Hepatocyte (in vitro differentiated cells): ENCODE measurements at regions not wholly inside any gene's neighbourhood (a gene's known extent, or its start where the extent isn't known, plus 50 kb on each side); places are given as distances from the start of the nearest gene placed in this dataset.
"Not testable (repeated sequence)": the region's sequence is repeated elsewhere in the genome, so short reads cannot be mapped to it uniquely, and the experiment has no call there.

Experiments
- EZH2 ChIP-seq: fragments of 200-600 bp; sonication (generic); IDR thresholded peaks from 2 replicates; pipeline ENCODE4 v1.6.1; 2016; ENCODE audit warnings: antibody characterized with exemption, mild to moderate bottlenecking, borderline replicate concordance
- EZH2phosphoT487 ChIP-seq: fragments of 200-600 bp; sonication (generic); IDR thresholded peaks from one replicate; pipeline ENCODE4 v1.6.1; 2018; ENCODE audit warnings: antibody characterized with exemption, mild to moderate bottlenecking, low read depth, moderate library complexity; ENCODE audit not compliant: unreplicated experiment, severe bottlenecking

GRCh38 chr2:167809799-167810198 lies 437.6 kb downstream of the STK39 start:
- TF ChIP-seq EZH2, EZH2phosphoT487: not testable (repeated sequence)
